Spleen (tissue), 7 donors: ENCODE measurements at regions not wholly inside any gene's neighbourhood (a gene's known extent, or its start where the extent isn't known, plus 50 kb on each side); places are given as distances from the start of the nearest gene placed in this dataset.
"Not testable (repeated sequence)": the region's sequence is repeated elsewhere in the genome, so short reads cannot be mapped to it uniquely, and the experiment has no call there.

Experiments
- CTCF ChIP-seq, 11 experiments: fragments of 200-600 bp in 7 of 11; fragments of 450-650 bp in 4 of 11; sonication (generic) in 4 of 11; IDR thresholded peaks in 8 of 11; conservative IDR thresholded peaks in 3 of 11; 1 replicate in 7 of 11; 2 replicates in 4 of 11; pipeline versions ENCODE4 v1.4.0 to v1.8.0; 2016 to 2021; ENCODE audit warnings: antibody characterized with exemption in 11 of 11, inconsistent platforms in 4 of 11, mild to moderate bottlenecking in 1 of 11
- POLR2A ChIP-seq, 3 donors: fragments of 450-650 bp; IDR thresholded peaks; one replicate each; pipeline ENCODE4 v1.5.1; 2017; ENCODE audit warnings: antibody characterized with exemption in 3 of 3, mild to moderate bottlenecking in 1 of 3
- donor health status: DM: no; HTN: no; CAD: no; lungs with moderate emphysema.
- donor health status: DM: no; HTN: no; CAD: no.
- donor health status: DM: no; HTN: no; CAD: no.

- TF ChIP-seq CTCF (IDR thresholded peaks at IDR 0.05 in 8 of 11, conservative IDR thresholded peaks at IDR 0.05 in 3 of 11); POLR2A (IDR thresholded peaks at IDR 0.05): not testable (repeated sequence)
Measured at GRCh38 chr3:166817269-166817668, 562.8 kb downstream of the ZBBX start.
